Thoracic aorta (tissue), 2 donors: ENCODE measurements at regions not wholly inside any gene's neighbourhood (a gene's known extent, or its start where the extent isn't known, plus 50 kb on each side); places are given as distances from the start of the nearest gene placed in this dataset.

Experiments used
- ATAC-seq: fragments of 150-250 bp; one replicate; pipeline ENCODE4 v1.8.0; 2017; ENCODE audit warnings: low read depth; ENCODE audit not compliant: insufficient number of reproducible peaks, low FRiP score
- DNase-seq: peaks from one replicate; pipeline ENCODE4 v3.0.0-alpha.2; 2020; ENCODE audit warnings: low spot score
- H3K27ac ChIP-seq, 2 donors: fragments of 200-600 bp; sonication (generic); 1 replicate in 1 of 2; 2 replicates in 1 of 2; pipeline ENCODE4 v1.5.1; 2016; ENCODE audit warnings: mild to moderate bottlenecking in 2 of 2, moderate library complexity in 2 of 2
- H3K27me3 ChIP-seq: fragments of 200-600 bp; sonication (generic); replicated peaks from 2 replicates; pipeline ENCODE4 v1.6.0; 2016; ENCODE audit warnings: mild to moderate bottlenecking; ENCODE audit not compliant: insufficient read depth
- H3K36me3 ChIP-seq: fragments of 200-600 bp; sonication (generic); one replicate; pipeline ENCODE4 v1.5.1; 2016
- H3K4me1 ChIP-seq, 2 donors: fragments of 200-600 bp; sonication (generic); 1 replicate in 1 of 2; 2 replicates in 1 of 2; pipeline versions ENCODE4 v1.5.1 to v1.6.0; 2016; ENCODE audit warnings: low read depth in 2 of 2, mild to moderate bottlenecking in 1 of 2; ENCODE audit not compliant: control insufficient read depth in 1 of 2
- H3K4me3 ChIP-seq: fragments of 200-600 bp; sonication (generic); 2 replicates; pipeline ENCODE4 v1.5.1; 2016; ENCODE audit warnings: mild to moderate bottlenecking
- H3K9me3 ChIP-seq: fragments of 200-600 bp; sonication (generic); 2 replicates; pipeline ENCODE4 v1.5.1; 2016
- CTCF ChIP-seq: fragments of 200-600 bp; sonication (generic); IDR thresholded peaks from one replicate; pipeline ENCODE4 v1.5.1; 2019; ENCODE audit warnings: antibody characterized with exemption

- TF ChIP-seq CTCF = no peak
- Histone ChIP-seq H3K4me3 (no peak overlapping the region), H3K9me3 (peaks cover 7% of the 10 kb centered on the region), H3K36me3 (no peaks in the 10 kb centered on the region), H3K27me3 (no peaks in the 10 kb centered on the region), H3K27ac (no peak overlapping the region), H3K4me1 (no peaks in the 10 kb centered on the region)
- ATAC-seq (no peak), DNase-seq (no peak)
Measured at GRCh38 chr6:23114812-23115504, 545.6 kb downstream of the HDGFL1 start.

- DNase-seq (no peak), ATAC-seq (no peak)
- no peaks in the 10 kb centered on the region for H3K4me1 ChIP-seq
- peaks cover 7% of the 10 kb centered on the region for H3K9me3 ChIP-seq
- TF ChIP-seq CTCF = no peak
- H3K36me3 ChIP-seq = no peaks in the 10 kb centered on the region
- no peak overlapping the region for H3K27ac ChIP-seq
- H3K4me3 ChIP-seq = no peak overlapping the region
- no peaks in the 10 kb centered on the region for H3K27me3 ChIP-seq
Measured at GRCh38 chr6:23137611-23138010, 568.2 kb downstream of the HDGFL1 start.

- H3K4me1 ChIP-seq = no peaks in the 10 kb centered on the region
- H3K27me3 ChIP-seq = no peaks in the 10 kb centered on the region
- no peak overlapping the region for H3K4me3 ChIP-seq
- no peak for TF ChIP-seq CTCF
- H3K36me3 ChIP-seq = no peaks in the 10 kb centered on the region
- ATAC-seq (no peak), DNase-seq (no peak)
- peaks cover 7% of the 10 kb centered on the region for H3K9me3 ChIP-seq
- no peak overlapping the region for H3K27ac ChIP-seq
Measured at GRCh38 chr6:23140871-23141270, 571.5 kb downstream of the HDGFL1 start.

- H3K27me3 ChIP-seq = no peaks in the 10 kb centered on the region
- no peaks in the 10 kb centered on the region for H3K36me3 ChIP-seq
- no peak overlapping the region for H3K4me3 ChIP-seq
- no peak for TF ChIP-seq CTCF
- no peaks in the 10 kb centered on the region for H3K4me1 ChIP-seq
- H3K9me3 ChIP-seq = no peaks in the 10 kb centered on the region
- DNase-seq = no peak
- no peak for ATAC-seq
- no peak overlapping the region for H3K27ac ChIP-seq
Measured at GRCh38 chr6:23145781-23146180, 576.4 kb downstream of the HDGFL1 start.

- H3K27me3 ChIP-seq = no peaks in the 10 kb centered on the region
- no peak overlapping the region for H3K4me3 ChIP-seq
- H3K9me3 ChIP-seq = no peaks in the 10 kb centered on the region
- DNase-seq = no peak
- H3K36me3 ChIP-seq = no peaks in the 10 kb centered on the region
- no peak for TF ChIP-seq CTCF
- no peak overlapping the region for H3K27ac ChIP-seq
- ATAC-seq = no peak
- H3K4me1 ChIP-seq = no peaks in the 10 kb centered on the region
Measured at GRCh38 chr6:23154159-23154558, 584.8 kb downstream of the HDGFL1 start.
